Testis (tissue), 2 donors: ENCODE measurements at regions not wholly inside any gene's neighbourhood (a gene's known extent, or its start where the extent isn't known, plus 50 kb on each side); places are given as distances from the start of the nearest gene placed in this dataset.

ENCODE experiments used
- DNase-seq: peaks from one replicate; pipeline ENCODE4 v3.0.0-alpha.2; 2019
- H3K27ac ChIP-seq, 2 donors: fragments of 200-600 bp; sonication (generic); one replicate each; pipeline ENCODE4 v1.5.1; 2019
- H3K27me3 ChIP-seq: fragments of 200-600 bp; sonication (generic); one replicate; pipeline ENCODE4 v1.5.1; 2019
- H3K36me3 ChIP-seq: fragments of 200-600 bp; sonication (generic); one replicate; pipeline ENCODE4 v1.5.1; 2017; ENCODE audit warnings: low read depth; ENCODE audit errors: missing control alignments
- H3K4me1 ChIP-seq: fragments of 200-600 bp; sonication (generic); one replicate; pipeline ENCODE4 v1.5.1; 2019
- H3K4me3 ChIP-seq, 2 donors: fragments of 200-600 bp; sonication (generic); one replicate each; pipeline ENCODE4 v1.5.1; 2017 to 2019
- H3K9me3 ChIP-seq: fragments of 200-600 bp; sonication (generic); one replicate; pipeline ENCODE4 v1.5.1; 2017
- CTCF ChIP-seq, 3 experiments: fragments of 450-650 bp in 2 of 3; fragments of 200-600 bp in 1 of 3; sonication (generic) in 1 of 3; IDR thresholded peaks; one replicate each; pipeline ENCODE4 v1.5.1; 2016 to 2019; ENCODE audit warnings: antibody characterized with exemption in 3 of 3, mild to moderate bottlenecking in 2 of 3, moderate library complexity in 1 of 3
- POLR2A ChIP-seq: fragments of 450-650 bp; IDR thresholded peaks from one replicate; pipeline ENCODE4 v1.6.1; 2017; ENCODE audit warnings: antibody characterized with exemption, mild to moderate bottlenecking, moderate library complexity
- WGBS, 2 donors: methylation state at CpG; one replicate each; pipeline ENCODE4 v1.1.5; 2018; 5-methylcytosine and 5-hydroxymethylcytosine counted together
- intact Hi-C: fragments of 100-400 bp; cut with DNase I; formaldehyde crosslinking; loops from one replicate; pipeline ENCODE4 v1.15.1; 2023; ENCODE audit warnings: low total_unique reads
- small RNA-seq, 2 donors: library from RNA; depleted of rRNA; stranded (forward); fragments of <200 nt; gene quantifications; one replicate each; pipeline ENCODE3, GENCODE V24; 2016

GRCh38 chr5:153429761-153430380, 60.6 kb upstream of the GRIA1 start:
- no peak overlapping the region for H3K27ac ChIP-seq
- no peaks in the 10 kb centered on the region for H3K9me3 ChIP-seq
- no peaks in the 10 kb centered on the region for H3K27me3 ChIP-seq
- TF ChIP-seq POLR2A (no peak), CTCF (IDR thresholded peaks at IDR 0.05) (no peak)
- DNase-seq: no peak
- H3K36me3 ChIP-seq: no peaks in the 10 kb centered on the region
- no peaks in the 10 kb centered on the region for H3K4me1 ChIP-seq
- intact Hi-C loops: no loop called here
- no peak overlapping the region for H3K4me3 ChIP-seq
- WGBS, 2 donors: 88 to 92% methylated on average over 1 of the region's 1 CpG

- TF ChIP-seq POLR2A (no peak), CTCF (IDR thresholded peaks at IDR 0.05) (no peak)
- WGBS, 2 donors: 65 to 90% methylated on average over 3 of the region's 3 CpGs
- intact Hi-C loops: no loop called here
Observed at GRCh38 chr5:153432583-153432982, 57.9 kb upstream of the GRIA1 start.

GRCh38 chr5:153437251-153437650, 53.2 kb upstream of the GRIA1 start:
- Histone ChIP-seq H3K27ac (no peak overlapping the region), H3K9me3 (no peaks in the 10 kb centered on the region), H3K27me3 (no peaks in the 10 kb centered on the region), H3K36me3 (no peaks in the 10 kb centered on the region), H3K4me1 (no peaks in the 10 kb centered on the region), H3K4me3 (no peak overlapping the region)
- no peak for DNase-seq
- intact Hi-C loops: no loop called here
- TF ChIP-seq CTCF (IDR thresholded peaks at IDR 0.05) (no peak), POLR2A (no peak)

More at GRCh38 chr5:153432583-153432982, 57.9 kb upstream of the GRIA1 start:
- no peaks in the 10 kb centered on the region for H3K27me3 ChIP-seq
- H3K36me3 ChIP-seq: no peaks in the 10 kb centered on the region
- no peaks in the 10 kb centered on the region for H3K9me3 ChIP-seq
- H3K4me3 ChIP-seq: no peak overlapping the region
- H3K27ac ChIP-seq: no peak overlapping the region
- DNase-seq: no peak
- no peaks in the 10 kb centered on the region for H3K4me1 ChIP-seq

DNA sequence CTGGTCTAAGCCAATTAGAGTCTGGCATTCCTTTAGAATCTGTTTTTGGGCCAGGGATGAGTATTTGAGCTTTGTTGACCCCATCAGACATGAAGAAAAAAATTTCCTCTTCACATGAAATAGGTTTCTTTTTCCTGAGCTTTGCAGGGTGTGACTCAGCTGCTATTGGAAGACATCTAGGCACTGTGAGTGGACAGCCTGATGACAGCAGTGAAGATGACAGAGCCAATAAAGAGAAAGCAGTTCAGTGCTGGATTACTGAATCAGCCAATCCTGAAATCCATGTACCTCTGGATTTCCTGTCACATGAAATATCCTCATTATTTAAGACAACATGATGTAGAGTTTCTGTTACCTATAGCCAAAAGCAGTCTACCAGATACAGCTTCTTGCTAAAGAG, 51.3 kb upstream of the GRIA1 start:
- Histone ChIP-seq H3K9me3 (no peaks in the 10 kb centered on the region), H3K4me3 (no peak overlapping the region), H3K27ac (no peak overlapping the region), H3K27me3 (no peaks in the 10 kb centered on the region), H3K4me1 (no peaks in the 10 kb centered on the region), H3K36me3 (no peaks in the 10 kb centered on the region)
- no peak for DNase-seq
- intact Hi-C loops: no loop called here
- no peak for TF ChIP-seq POLR2A
- TF ChIP-seq CTCF (IDR thresholded peaks at IDR 0.05): no peak

Small RNA genes in the stretch of these regions (small RNA-seq; reads per million reads assigned to genes)
- gene AC008571.1: 0 reads per million in 2 donors
